GM12801 (cell line): ENCODE measurements at regions not wholly inside any gene's neighbourhood (a gene's known extent, or its start where the extent isn't known, plus 50 kb on each side); places are given as distances from the start of the nearest gene placed in this dataset.

ENCODE experiments used
- TF ChIP-seq, protein P1 (sequence below): IDR thresholded peaks from one replicate; pipeline ENCODE4 v1.5.1; 2011; ENCODE audit warnings: control low read depth; ENCODE audit not compliant: insufficient read length; ENCODE audit errors: extremely low read depth

GRCh38 chr5:71836559-71837112 is 117.6 kb downstream of the CARTPT start:
- TF ChIP-seq, protein P1, sequence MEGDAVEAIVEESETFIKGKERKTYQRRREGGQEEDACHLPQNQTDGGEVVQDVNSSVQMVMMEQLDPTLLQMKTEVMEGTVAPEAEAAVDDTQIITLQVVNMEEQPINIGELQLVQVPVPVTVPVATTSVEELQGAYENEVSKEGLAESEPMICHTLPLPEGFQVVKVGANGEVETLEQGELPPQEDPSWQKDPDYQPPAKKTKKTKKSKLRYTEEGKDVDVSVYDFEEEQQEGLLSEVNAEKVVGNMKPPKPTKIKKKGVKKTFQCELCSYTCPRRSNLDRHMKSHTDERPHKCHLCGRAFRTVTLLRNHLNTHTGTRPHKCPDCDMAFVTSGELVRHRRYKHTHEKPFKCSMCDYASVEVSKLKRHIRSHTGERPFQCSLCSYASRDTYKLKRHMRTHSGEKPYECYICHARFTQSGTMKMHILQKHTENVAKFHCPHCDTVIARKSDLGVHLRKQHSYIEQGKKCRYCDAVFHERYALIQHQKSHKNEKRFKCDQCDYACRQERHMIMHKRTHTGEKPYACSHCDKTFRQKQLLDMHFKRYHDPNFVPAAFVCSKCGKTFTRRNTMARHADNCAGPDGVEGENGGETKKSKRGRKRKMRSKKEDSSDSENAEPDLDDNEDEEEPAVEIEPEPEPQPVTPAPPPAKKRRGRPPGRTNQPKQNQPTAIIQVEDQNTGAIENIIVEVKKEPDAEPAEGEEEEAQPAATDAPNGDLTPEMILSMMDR, result no peak

DNA sequence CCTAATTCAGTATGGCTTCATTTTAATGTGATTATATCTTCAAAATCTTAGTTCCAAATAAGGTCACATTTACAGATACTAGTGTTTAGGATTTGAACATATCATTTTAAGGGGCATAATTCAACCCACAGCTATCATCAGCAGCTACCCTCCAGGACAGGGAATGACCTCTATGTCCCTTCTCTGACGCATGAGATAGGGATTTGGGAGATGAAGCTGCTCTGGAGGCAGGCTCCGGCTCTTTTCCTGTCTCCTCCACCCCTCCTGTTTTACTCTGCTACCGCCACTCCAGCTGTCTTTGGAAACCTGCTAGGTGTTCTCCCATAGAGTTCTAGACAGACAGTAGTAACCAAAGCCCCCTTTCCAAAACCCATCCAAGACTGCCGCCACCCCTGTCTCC is 119.2 kb downstream of the CARTPT start:
- TF ChIP-seq, protein P1, result no peak

DNA sequence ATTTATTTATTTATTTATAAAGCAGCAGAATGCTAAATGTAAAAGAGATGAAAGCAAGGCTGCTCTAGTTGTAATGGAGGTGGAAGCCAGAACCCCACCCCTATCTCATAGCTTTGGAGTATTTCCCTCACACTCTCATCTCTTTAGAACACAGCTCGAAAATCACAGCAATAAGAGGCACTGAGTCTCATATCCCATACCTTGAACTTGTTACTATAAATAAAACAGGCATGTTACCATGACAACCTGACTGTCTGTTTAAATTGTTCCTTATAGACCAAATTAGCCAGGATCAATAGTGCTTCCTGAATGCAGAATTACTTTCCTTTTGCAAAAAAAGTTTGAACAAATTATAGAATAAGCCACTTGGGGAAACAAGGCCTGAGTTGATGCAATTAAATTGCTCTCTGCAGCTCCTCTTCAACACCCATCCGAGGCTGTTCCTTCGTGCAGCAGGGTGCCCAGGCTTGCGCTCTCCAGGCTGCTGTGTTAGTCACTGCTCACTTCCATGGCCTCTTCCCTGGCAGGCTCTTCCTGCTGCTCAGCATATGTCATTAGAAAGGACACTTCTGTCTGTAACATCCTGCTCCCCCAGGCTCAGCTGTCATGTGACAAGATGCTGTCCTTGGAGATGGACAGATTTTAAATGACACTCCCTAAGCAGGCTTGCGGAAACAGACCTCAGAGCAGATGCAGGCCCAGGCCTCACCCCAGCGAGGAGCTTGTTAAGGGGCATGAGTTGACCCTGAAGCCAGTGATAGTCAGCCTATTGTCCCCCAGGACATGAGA is 120.2 kb downstream of the CARTPT start:
- TF ChIP-seq, protein P1, result no peak

GRCh38 chr5:71841107-71841506 is 122.0 kb downstream of the CARTPT start:
- TF ChIP-seq, protein P1, result no peak

DNA sequence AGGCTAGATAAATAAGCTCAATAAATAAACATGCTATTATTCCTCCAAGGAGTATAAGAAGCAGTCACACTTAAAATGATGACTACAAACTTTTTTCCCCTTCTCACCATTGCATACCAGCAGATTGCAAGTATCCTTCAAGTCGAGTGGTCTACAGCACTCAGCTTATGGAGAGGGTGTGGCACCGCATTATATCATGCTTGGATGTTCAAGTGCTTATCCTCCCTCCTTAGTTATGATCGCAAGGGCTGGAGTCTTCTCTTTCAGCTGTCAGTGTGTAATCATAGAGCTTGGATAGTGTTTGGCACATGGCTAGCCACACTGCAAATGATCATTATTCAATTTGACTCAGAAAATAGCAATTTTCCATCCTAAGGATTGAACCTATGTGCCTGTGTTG is 124.0 kb downstream of the CARTPT start:
- TF ChIP-seq, protein P1, result no peak

DNA sequence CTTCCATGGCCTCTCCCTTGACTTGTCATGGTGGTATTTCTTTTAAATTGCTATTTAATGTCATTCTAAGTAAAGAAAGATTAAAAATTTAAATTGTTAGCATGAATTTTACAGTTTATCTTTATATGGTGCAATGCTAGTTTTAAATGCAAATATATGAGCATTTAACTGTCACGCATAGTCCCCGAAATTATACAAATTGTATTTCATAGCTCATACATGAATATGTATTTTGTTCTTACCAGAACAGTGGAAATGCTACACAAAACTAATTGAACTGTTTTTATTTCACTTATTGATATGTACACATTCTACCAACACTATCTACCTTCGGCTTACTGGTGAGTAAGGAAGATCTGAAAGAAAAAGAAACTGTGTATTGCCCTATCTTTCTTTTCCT is 125.8 kb downstream of the CARTPT start:
- TF ChIP-seq, protein P1, result no peak

GRCh38 chr5:71859515-71859914 is 140.4 kb downstream of the CARTPT start:
- TF ChIP-seq, protein P1, result no peak
